Upper lobe of right lung (tissue), 1 donor: ENCODE measurements at regions not wholly inside any gene's neighbourhood (a gene's known extent, or its start where the extent isn't known, plus 50 kb on each side); places are given as distances from the start of the nearest gene placed in this dataset.
A peak's percentile ranks its signal among the peaks of the same experiment; 100 is the strongest.
"Not testable (repeated sequence)": the region's sequence is repeated elsewhere in the genome, so short reads cannot be mapped to it uniquely, and the experiment has no call there.

ENCODE experiments used
- ATAC-seq: fragments of 200-7000 bp; cut with Tn5 transposase; one replicate; pipeline ENCODE4 v1.9.1; 2020; ENCODE audit warnings: mild to moderate bottlenecking, moderate library complexity
- DNase-seq: peaks from one replicate; pipeline ENCODE4 v3.0.0-alpha.2; 2020
- H3K27ac ChIP-seq: fragments of 200-600 bp; one replicate; pipeline ENCODE4 v1.8.0; 2022
- H3K27me3 ChIP-seq: fragments of 200-600 bp; one replicate; pipeline ENCODE4 v1.8.0; 2022; ENCODE audit warnings: mild to moderate bottlenecking
- H3K36me3 ChIP-seq: fragments of 200-600 bp; one replicate; pipeline ENCODE4 v1.8.0; 2022
- H3K4me1 ChIP-seq: fragments of 200-600 bp; one replicate; pipeline ENCODE4 v1.8.0; 2022
- H3K4me3 ChIP-seq: fragments of 200-600 bp; one replicate; pipeline ENCODE4 v1.8.0; 2022; ENCODE audit warnings: mild to moderate bottlenecking
- H3K9me3 ChIP-seq: fragments of 200-600 bp; one replicate; pipeline ENCODE4 v1.8.0; 2022
- intact Hi-C: fragments of 100-400 bp; cut with DNase I; formaldehyde crosslinking; loops from one replicate; pipeline ENCODE4 v1.11.0; 2022
- TF ChIP-seq, protein P1 (sequence below): fragments of 200-600 bp; IDR thresholded peaks from one replicate; pipeline ENCODE4 v1.8.0; 2022; ENCODE audit warnings: antibody characterized with exemption
- donor health status: DM: no; HTN: yes; CAD: no; lungs with severe emphysema.

DNA sequence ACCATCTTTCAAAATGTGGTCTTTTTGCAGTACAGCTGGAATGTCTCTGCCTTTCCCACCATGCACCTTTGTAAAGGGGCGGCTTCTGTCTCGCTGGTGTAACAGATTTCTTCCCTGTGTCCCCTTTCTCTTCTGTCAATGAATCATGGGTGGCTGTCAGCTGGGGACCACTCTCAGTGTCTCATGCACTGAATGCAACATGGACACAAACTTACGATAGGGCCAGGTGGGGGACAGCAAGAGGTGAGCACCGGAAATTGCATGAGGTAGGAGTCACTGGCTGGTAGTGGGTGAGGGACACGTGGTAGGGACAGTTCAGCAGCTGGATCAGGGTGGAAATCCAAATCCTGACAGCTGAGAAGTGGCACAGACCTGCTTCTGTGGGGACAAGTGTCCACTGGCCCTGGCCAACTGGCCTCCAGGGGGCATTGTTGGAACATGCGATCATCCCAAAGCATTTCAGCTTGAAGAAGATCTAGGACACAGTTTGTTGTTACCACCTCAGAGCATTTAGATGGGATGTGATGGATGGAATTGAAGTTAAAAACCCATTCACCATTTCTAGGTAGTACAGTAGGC, 1383.5 kb downstream of the CDH12 start:
- H3K4me1 ChIP-seq, intact Hi-C loops, H3K27me3 ChIP-seq, H3K36me3 ChIP-seq, H3K27ac ChIP-seq, H3K4me3 ChIP-seq, H3K9me3 ChIP-seq, DNase-seq: not testable (repeated sequence)
- peak; percentile 46 for ATAC-seq
- TF ChIP-seq, protein P1, sequence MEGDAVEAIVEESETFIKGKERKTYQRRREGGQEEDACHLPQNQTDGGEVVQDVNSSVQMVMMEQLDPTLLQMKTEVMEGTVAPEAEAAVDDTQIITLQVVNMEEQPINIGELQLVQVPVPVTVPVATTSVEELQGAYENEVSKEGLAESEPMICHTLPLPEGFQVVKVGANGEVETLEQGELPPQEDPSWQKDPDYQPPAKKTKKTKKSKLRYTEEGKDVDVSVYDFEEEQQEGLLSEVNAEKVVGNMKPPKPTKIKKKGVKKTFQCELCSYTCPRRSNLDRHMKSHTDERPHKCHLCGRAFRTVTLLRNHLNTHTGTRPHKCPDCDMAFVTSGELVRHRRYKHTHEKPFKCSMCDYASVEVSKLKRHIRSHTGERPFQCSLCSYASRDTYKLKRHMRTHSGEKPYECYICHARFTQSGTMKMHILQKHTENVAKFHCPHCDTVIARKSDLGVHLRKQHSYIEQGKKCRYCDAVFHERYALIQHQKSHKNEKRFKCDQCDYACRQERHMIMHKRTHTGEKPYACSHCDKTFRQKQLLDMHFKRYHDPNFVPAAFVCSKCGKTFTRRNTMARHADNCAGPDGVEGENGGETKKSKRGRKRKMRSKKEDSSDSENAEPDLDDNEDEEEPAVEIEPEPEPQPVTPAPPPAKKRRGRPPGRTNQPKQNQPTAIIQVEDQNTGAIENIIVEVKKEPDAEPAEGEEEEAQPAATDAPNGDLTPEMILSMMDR, result peak; percentile 32

DNA sequence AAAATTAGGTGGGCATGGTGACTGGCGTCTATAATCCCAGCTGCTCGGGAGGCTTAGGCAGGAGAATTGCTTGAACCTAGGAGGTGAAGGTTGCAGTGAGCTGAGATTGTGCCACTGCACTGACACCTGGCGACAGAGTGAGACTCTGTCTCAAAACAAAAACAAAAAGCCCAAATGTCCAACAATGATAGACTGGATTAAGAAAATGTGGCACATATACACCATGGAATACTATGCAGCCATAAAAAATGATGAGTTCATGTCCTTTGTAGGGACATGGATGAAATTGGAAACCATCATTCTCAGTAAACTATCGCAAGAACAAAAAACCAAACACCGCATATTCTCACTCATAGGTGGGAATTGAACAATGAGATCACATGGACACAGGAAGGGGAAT, 1385.6 kb downstream of the CDH12 start:
- ATAC-seq, intact Hi-C loops, H3K9me3 ChIP-seq, H3K27me3 ChIP-seq, H3K36me3 ChIP-seq, DNase-seq, H3K4me3 ChIP-seq, H3K27ac ChIP-seq, H3K4me1 ChIP-seq: not testable (repeated sequence)

- DNase-seq, H3K9me3 ChIP-seq, intact Hi-C loops, H3K27me3 ChIP-seq, H3K4me1 ChIP-seq, ATAC-seq, H3K36me3 ChIP-seq: not testable (repeated sequence)
- peak overlapping the region; percentile 58 for H3K27ac ChIP-seq
- peak overlapping the region; percentile 74 for H3K4me3 ChIP-seq
Measured at GRCh38 chr5:21459744-21460073, 1393.4 kb downstream of the CDH12 start.

DNA sequence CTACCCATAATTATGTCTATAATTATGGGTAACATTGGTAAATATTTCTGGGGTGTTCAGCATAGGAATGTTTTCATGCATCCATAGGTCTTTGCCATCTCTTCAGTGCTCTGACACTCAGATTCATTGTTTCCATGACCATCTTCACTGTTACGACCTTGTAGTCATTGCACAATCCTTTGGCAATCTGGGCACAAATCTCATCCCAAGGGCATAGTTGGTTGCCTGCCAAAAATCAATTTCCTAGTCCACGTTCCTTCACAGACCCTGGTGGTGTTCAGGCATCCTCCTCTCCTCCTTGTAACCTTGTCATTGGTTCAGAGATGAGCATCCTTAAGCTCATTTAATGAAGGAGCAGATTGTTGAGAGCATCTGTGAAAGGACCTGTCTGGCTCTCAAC, 1400.7 kb downstream of the CDH12 start:
- Histone ChIP-seq H3K4me3 (no peak overlapping the region), H3K9me3 (no peaks in the 10 kb centered on the region), H3K4me1 (no peaks in the 10 kb centered on the region), H3K36me3 (no peaks in the 10 kb centered on the region), H3K27ac (no peak overlapping the region), H3K27me3 (no peaks in the 10 kb centered on the region)
- ATAC-seq (no peak), DNase-seq (no peak)
- TF ChIP-seq, protein P1, result no peak
- intact Hi-C loops, result no loop called here

GRCh38 chr5:21432646-21433045, 1420.5 kb downstream of the CDH12 start:
- Histone ChIP-seq H3K36me3 (no peaks in the 10 kb centered on the region), H3K27me3 (no peaks in the 10 kb centered on the region), H3K27ac (no peak overlapping the region), H3K9me3 (no peaks in the 10 kb centered on the region), H3K4me3 (no peak overlapping the region), H3K4me1 (no peaks in the 10 kb centered on the region)
- no peak for ATAC-seq
- intact Hi-C loops, result no loop called here
- TF ChIP-seq, protein P1, result no peak
- no peak for DNase-seq

DNA sequence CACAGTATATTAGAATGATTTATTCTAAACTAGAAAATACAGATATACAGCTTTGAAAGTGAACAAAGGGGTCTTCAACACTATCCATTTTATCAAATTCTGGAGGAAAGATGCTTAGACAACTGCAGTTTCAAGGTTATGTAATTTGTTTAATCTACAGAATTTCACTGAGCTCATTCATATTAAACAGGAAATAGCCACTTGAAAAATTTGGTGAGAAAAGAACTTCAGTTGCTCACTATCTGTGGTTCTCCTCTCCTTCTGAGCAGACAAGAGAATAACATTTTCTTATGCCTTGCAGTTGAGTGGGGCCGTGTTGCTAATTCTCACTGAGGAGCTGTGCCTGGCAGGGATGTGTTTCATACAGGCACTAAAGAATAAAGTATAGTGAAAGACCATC, 1428.2 kb downstream of the CDH12 start:
- DNase-seq (no peak), ATAC-seq (no peak)
- Histone ChIP-seq H3K36me3 (no peaks in the 10 kb centered on the region), H3K4me1 (no peaks in the 10 kb centered on the region), H3K4me3 (no peak overlapping the region), H3K9me3 (no peaks in the 10 kb centered on the region), H3K27ac (no peak overlapping the region), H3K27me3 (no peaks in the 10 kb centered on the region)
- intact Hi-C loops, result no loop called here
- TF ChIP-seq, protein P1, result no peak

GRCh38 chr5:21419383-21419782, 1431.4 kb upstream of the CDH18 start:
- no peaks in the 10 kb centered on the region for H3K36me3 ChIP-seq
- H3K4me3 ChIP-seq, result no peak overlapping the region
- no peak overlapping the region for H3K27ac ChIP-seq
- TF ChIP-seq, protein P1, result no peak
- no peaks in the 10 kb centered on the region for H3K9me3 ChIP-seq
- ATAC-seq (no peak), DNase-seq (no peak)
- H3K4me1 ChIP-seq, result no peaks in the 10 kb centered on the region
- intact Hi-C loops, result no loop called here
- no peaks in the 10 kb centered on the region for H3K27me3 ChIP-seq

- H3K27me3 ChIP-seq, DNase-seq, H3K27ac ChIP-seq, ATAC-seq, H3K9me3 ChIP-seq, intact Hi-C loops, H3K4me1 ChIP-seq, H3K4me3 ChIP-seq, H3K36me3 ChIP-seq: not testable (repeated sequence)
Measured at GRCh38 chr5:21402089-21402488, 1414.1 kb upstream of the CDH18 start.
